ENCODE measurements at regions not wholly inside any gene's neighbourhood (a gene's known extent, or its start where the extent isn't known, plus 50 kb on each side); places are given as distances from the start of the nearest gene placed in this dataset.
"Not testable (repeated sequence)": the region's sequence is repeated elsewhere in the genome, so short reads cannot be mapped to it uniquely, and the experiment has no call there.

DNA sequence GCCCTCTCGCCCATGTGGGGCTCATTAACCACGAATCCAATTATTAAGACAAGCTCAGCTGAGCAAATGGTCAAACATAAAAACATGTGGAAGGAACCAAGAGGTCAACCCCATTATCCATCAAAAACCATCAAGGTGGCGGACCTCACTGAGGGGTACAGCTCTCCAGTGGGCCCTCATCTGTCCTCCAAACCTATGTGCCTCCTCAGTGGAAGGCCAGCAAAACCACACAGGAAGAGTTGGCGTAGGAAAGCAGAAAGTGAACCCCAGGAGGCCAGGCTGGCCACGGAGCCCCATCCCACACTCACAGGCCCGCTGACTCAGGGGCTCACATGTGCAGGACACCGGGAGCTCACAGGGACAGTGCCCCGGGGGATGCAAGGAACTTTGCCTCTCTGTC, 66.5 kb upstream of the CLEC6A start:
- TF ChIP-seq, protein P1, sequence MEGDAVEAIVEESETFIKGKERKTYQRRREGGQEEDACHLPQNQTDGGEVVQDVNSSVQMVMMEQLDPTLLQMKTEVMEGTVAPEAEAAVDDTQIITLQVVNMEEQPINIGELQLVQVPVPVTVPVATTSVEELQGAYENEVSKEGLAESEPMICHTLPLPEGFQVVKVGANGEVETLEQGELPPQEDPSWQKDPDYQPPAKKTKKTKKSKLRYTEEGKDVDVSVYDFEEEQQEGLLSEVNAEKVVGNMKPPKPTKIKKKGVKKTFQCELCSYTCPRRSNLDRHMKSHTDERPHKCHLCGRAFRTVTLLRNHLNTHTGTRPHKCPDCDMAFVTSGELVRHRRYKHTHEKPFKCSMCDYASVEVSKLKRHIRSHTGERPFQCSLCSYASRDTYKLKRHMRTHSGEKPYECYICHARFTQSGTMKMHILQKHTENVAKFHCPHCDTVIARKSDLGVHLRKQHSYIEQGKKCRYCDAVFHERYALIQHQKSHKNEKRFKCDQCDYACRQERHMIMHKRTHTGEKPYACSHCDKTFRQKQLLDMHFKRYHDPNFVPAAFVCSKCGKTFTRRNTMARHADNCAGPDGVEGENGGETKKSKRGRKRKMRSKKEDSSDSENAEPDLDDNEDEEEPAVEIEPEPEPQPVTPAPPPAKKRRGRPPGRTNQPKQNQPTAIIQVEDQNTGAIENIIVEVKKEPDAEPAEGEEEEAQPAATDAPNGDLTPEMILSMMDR (IDR thresholded peaks at IDR 0.05), result not testable (repeated sequence)
- not testable (repeated sequence) for TF ChIP-seq POLR2A (IDR thresholded peaks at IDR 0.05)

Data from prostate gland (tissue), 2 donors.